A673 (cell line): ENCODE measurements at regions not wholly inside any gene's neighbourhood (a gene's known extent, or its start where the extent isn't known, plus 50 kb on each side); places are given as distances from the start of the nearest gene placed in this dataset.
"Not testable (repeated sequence)": the region's sequence is repeated elsewhere in the genome, so short reads cannot be mapped to it uniquely, and the experiment has no call there.

Experiments used
- BruUV-seq: library from RNA; stranded (reverse); fragments of 400-500 nt; replicated peaks from 2 replicates; lab custom pipeline; 2021; lab: Mats Ljungman, UMichigan
- CTCF ChIA-PET: fragments of 300-600 bp; sonication (Branson Sonifier 250); formaldehyde crosslinking; loops from one replicate; lab custom pipeline; 2022; ENCODE audit warnings: antibody characterized with exemption; lab: Charles Lee
- POLR2A ChIA-PET: fragments of 300-600 bp; sonication (Branson Sonifier 250); formaldehyde crosslinking; loops from one replicate; lab custom pipeline; 2022; ENCODE audit warnings: antibody characterized with exemption; ENCODE audit not compliant: low non-redundant PET; lab: Charles Lee
- DNase-seq: peaks from one replicate; pipeline ENCODE4 v3.0.0-alpha.2; 2015; ENCODE audit warnings: low spot score
- H3K27ac ChIP-seq: fragments of 200-600 bp; sonication (generic); 2 replicates; pipeline ENCODE4 v1.5.1; 2016; ENCODE audit warnings: mixed run types, low read depth, mild to moderate bottlenecking, mixed read lengths, antibody characterized with exemption, low read length; ENCODE audit not compliant: poor library complexity, severe bottlenecking
- H3K27me3 ChIP-seq: fragments of 200-600 bp; sonication (generic); replicated peaks from 2 replicates; pipeline ENCODE4 v1.6.1; 2017; ENCODE audit warnings: mixed run types, low read depth, mild to moderate bottlenecking, mixed read lengths, antibody characterized with exemption, low read length; ENCODE audit not compliant: insufficient read depth, poor library complexity
- H3K36me3 ChIP-seq: fragments of 200-600 bp; sonication (generic); 2 replicates; pipeline ENCODE4 v1.6.1; 2016; ENCODE audit warnings: mixed run types, mild to moderate bottlenecking, mixed read lengths, antibody characterized with exemption, low read length; ENCODE audit not compliant: insufficient read depth, poor library complexity, severe bottlenecking
- H3K4me1 ChIP-seq: fragments of 200-600 bp; sonication (generic); 2 replicates; pipeline ENCODE4 v1.6.1; 2017; ENCODE audit warnings: mixed run types, mild to moderate bottlenecking, mixed read lengths, antibody characterized with exemption, low read length; ENCODE audit not compliant: insufficient read depth, poor library complexity, severe bottlenecking
- H3K4me3 ChIP-seq: fragments of 200-600 bp; sonication (generic); 2 replicates; pipeline ENCODE4 v1.5.1; 2016; ENCODE audit warnings: low read depth, mixed run types, mild to moderate bottlenecking, mixed read lengths, low read length; ENCODE audit not compliant: poor library complexity, severe bottlenecking
- H3K9me3 ChIP-seq: fragments of 200-600 bp; sonication (generic); 2 replicates; pipeline ENCODE4 v1.6.1; 2016; ENCODE audit warnings: mixed run types, low read depth, mild to moderate bottlenecking, mixed read lengths, antibody characterized with exemption, low read length; ENCODE audit not compliant: poor library complexity, severe bottlenecking
- CTCF ChIP-seq: fragments of 300-800, 200-600 bp; sonication (generic); conservative IDR thresholded peaks from 2 replicates; pipeline ENCODE4 v1.5.1; 2017; ENCODE audit warnings: low read depth, mild to moderate bottlenecking, antibody characterized with exemption, low read length, moderate library complexity, mixed read lengths
- EZH2 ChIP-seq: fragments of 200-600 bp; sonication (generic); IDR thresholded peaks from 2 replicates; pipeline ENCODE4 v1.6.1; 2017; ENCODE audit warnings: borderline replicate concordance, low read depth, mild to moderate bottlenecking, mixed read lengths, antibody characterized with exemption, low read length; ENCODE audit not compliant: poor library complexity, severe bottlenecking
- intact Hi-C: fragments of 100-400 bp; cut with micrococcal nuclease; formaldehyde crosslinking; loops from one replicate; pipeline ENCODE4 v1.10.0; 2022; ENCODE audit not compliant: unreplicated experiment

GRCh38 chr15:36448418-36448817, 131.0 kb upstream of the CDIN1 start:
- ChIA-PET POLR2A (no interaction called here), CTCF (no interaction called here)
- TF ChIP-seq CTCF (no peak), EZH2 (no peak)
- Histone ChIP-seq H3K27me3 (no peaks in the 10 kb centered on the region), H3K4me1 (no peaks in the 10 kb centered on the region), H3K4me3 (no peak overlapping the region), H3K9me3 (no peaks in the 10 kb centered on the region), H3K27ac (no peak overlapping the region), H3K36me3 (no peaks in the 10 kb centered on the region)
- intact Hi-C loops, result no loop called here
- no TSS peak for BruUV-seq
- no peak for DNase-seq

GRCh38 chr15:36449084-36449661, 130.3 kb upstream of the CDIN1 start:
- Histone ChIP-seq H3K27me3 (no peaks in the 10 kb centered on the region), H3K27ac (no peak overlapping the region), H3K4me3 (no peak overlapping the region), H3K4me1 (no peaks in the 10 kb centered on the region), H3K9me3 (no peaks in the 10 kb centered on the region), H3K36me3 (no peaks in the 10 kb centered on the region)
- DNase-seq, result no peak
- ChIA-PET POLR2A (no interaction called here), CTCF (no interaction called here)
- intact Hi-C loops, result no loop called here
- no TSS peak for BruUV-seq
- no peak for TF ChIP-seq CTCF
- no peak for TF ChIP-seq EZH2

GRCh38 chr15:36449662-36450145, 129.7 kb upstream of the CDIN1 start:
- POLR2A ChIA-PET, result no interaction called here
- Histone ChIP-seq H3K27ac (no peak overlapping the region), H3K27me3 (no peaks in the 10 kb centered on the region), H3K4me3 (no peak overlapping the region), H3K9me3 (no peaks in the 10 kb centered on the region), H3K36me3 (no peaks in the 10 kb centered on the region), H3K4me1 (no peaks in the 10 kb centered on the region)
- CTCF ChIA-PET, result no interaction called here
- intact Hi-C loops, result no loop called here
- TF ChIP-seq EZH2 (no peak), CTCF (no peak)
- BruUV-seq, result no TSS peak
- DNase-seq, result no peak

- POLR2A ChIA-PET, DNase-seq, H3K9me3 ChIP-seq, H3K27me3 ChIP-seq, H3K36me3 ChIP-seq, H3K4me3 ChIP-seq, H3K4me1 ChIP-seq, intact Hi-C loops, CTCF ChIA-PET, BruUV-seq, H3K27ac ChIP-seq: not testable (repeated sequence)
These were observed 125.2 kb upstream of the CDIN1 start for GRCh38 chr15:36454244-36454643.
